Non-pigmented ciliary epithelial cell (primary cell): ENCODE measurements at regions not wholly inside any gene's neighbourhood (a gene's known extent, or its start where the extent isn't known, plus 50 kb on each side); places are given as distances from the start of the nearest gene placed in this dataset.

Experiments
- DNase-seq: peaks from one replicate; pipeline ENCODE4 v3.0.0-alpha.2; 2010; ENCODE audit warnings: low read depth

- no peak for DNase-seq
Observed at GRCh38 chr13:74000876-74001275, 133.3 kb downstream of the KLF12 start.

- no peak for DNase-seq
Observed at GRCh38 chr13:73998631-73999030, 135.6 kb downstream of the KLF12 start.

GRCh38 chr13:73997964-73998363 is 136.2 kb downstream of the KLF12 start:
- no peak for DNase-seq

GRCh38 chr13:73996569-73996968 is 137.6 kb downstream of the KLF12 start:
- DNase-seq: no peak

- DNase-seq: no peak
Observed at GRCh38 chr13:73995736-73996135, 138.5 kb downstream of the KLF12 start.

GRCh38 chr13:73993661-73994060 is 140.5 kb downstream of the KLF12 start:
- no peak for DNase-seq

GRCh38 chr13:73991884-73992283 is 142.3 kb downstream of the KLF12 start:
- no peak for DNase-seq

GRCh38 chr13:73991384-73991783 is 142.8 kb downstream of the KLF12 start:
- no peak for DNase-seq

GRCh38 chr13:73989244-73989843 is 144.9 kb downstream of the KLF12 start:
- no peak for DNase-seq

- DNase-seq: no peak
Observed at GRCh38 chr13:73988461-73988860, 145.7 kb downstream of the KLF12 start.

- no peak for DNase-seq
Observed at GRCh38 chr13:73987618-73988017, 146.6 kb downstream of the KLF12 start.

GRCh38 chr13:73985783-73986182 is 148.4 kb downstream of the KLF12 start:
- no peak for DNase-seq

GRCh38 chr13:73984949-73985691 is 149.1 kb downstream of the KLF12 start:
- no peak for DNase-seq

- no peak for DNase-seq
Observed at GRCh38 chr13:73984201-73984600, 150.0 kb downstream of the KLF12 start.

GRCh38 chr13:73983109-73983508 is 151.1 kb downstream of the KLF12 start:
- no peak for DNase-seq

GRCh38 chr13:73981595-73981994 is 152.6 kb downstream of the KLF12 start:
- no peak for DNase-seq

GRCh38 chr13:73975767-73976166 is 158.4 kb downstream of the KLF12 start:
- DNase-seq: no peak

- DNase-seq: no peak
Observed at GRCh38 chr13:73974051-73974450, 160.2 kb downstream of the KLF12 start.

GRCh38 chr13:73973156-73973555 is 161.0 kb downstream of the KLF12 start:
- DNase-seq: no peak

- no peak for DNase-seq
Observed at GRCh38 chr13:73972545-73972944, 161.7 kb downstream of the KLF12 start.

GRCh38 chr13:73971481-73971880 is 162.7 kb downstream of the KLF12 start:
- no peak for DNase-seq

GRCh38 chr13:73970421-73971055 is 163.7 kb downstream of the KLF12 start:
- DNase-seq: no peak

GRCh38 chr13:73967397-73968165 is 166.6 kb downstream of the KLF12 start:
- DNase-seq: peak; percentile 8
